ENCODE measurements at regions not wholly inside any gene's neighbourhood (a gene's known extent, or its start where the extent isn't known, plus 50 kb on each side); places are given as distances from the start of the nearest gene placed in this dataset.
A peak's percentile ranks its signal among the peaks of the same experiment; 100 is the strongest.

DNA sequence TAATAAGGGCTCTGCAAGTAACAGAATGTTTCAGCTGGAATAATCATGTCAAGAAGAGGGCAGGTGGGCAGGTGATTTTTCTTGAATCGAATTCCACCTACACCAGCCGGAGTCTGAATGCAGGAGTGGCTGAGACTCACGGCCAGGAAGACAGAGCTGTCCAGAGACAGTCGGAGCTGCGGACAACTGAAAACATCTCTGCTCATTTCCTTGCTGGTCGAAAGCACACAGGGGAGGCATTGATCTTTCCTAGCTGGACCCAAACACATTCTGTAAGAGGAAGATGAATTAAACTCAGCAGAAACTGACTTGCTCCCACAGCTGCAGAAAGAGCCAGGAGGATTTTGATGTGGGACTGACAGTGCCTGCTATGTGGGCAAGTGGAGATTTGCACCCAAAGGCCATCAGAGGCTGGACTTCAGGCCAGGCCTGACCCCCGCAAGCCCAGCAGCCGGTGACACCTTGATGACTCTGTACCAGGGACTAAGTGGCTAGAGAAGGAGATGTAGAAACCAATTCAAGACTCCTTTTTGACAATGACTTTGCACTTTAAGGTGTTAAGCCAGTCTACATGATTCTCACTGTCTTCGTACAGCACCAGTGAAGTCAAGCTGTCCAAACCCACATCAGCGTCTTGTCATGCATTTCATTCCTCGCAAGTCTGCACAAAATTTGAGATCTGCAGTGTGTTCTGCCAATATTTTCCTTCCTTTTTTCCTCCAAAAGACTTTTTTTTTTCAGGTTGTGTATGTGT, 169.4 kb downstream of the TEX36 start:
- no peak for DNase-seq (ENCODE audit: low read depth)
- Histone ChIP-seq H3K4me1 (ENCODE audit: control insufficient read depth, insufficient read depth, low read length) (no peaks in the 10 kb centered on the region), H3K9me3 (ENCODE audit: control insufficient read depth, low read length) (no peaks in the 10 kb centered on the region), H3K27me3 (replicated peaks; ENCODE audit: control insufficient read depth, insufficient read depth, low read length) (peaks cover 29% of the 10 kb centered on the region), H3K36me3 (ENCODE audit: control insufficient read depth, insufficient read depth, low read length, severe bottlenecking) (no peaks in the 10 kb centered on the region), H3K4me3 (ENCODE audit: low read length) (no peak overlapping the region), H3K9ac (ENCODE audit: low read length) (no peak overlapping the region)

DNA sequence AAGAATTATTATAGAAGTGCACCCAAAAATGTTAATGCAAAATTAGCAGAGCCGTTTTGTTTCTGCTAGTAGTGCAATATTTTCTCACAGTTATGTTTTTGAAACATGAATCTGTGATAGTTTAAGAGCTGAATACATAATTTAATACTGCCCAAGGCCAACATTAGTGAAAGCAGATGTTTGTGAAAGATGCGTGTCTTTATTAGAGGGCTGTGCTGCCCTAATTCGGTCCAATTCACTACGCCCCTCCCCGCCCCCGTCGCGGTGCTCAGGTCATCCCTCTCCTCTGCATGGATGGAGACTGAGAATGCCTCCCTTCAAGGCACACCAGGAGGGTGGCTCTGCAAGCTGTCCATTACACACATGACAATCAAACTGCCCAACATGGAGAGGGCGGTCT, 172.0 kb downstream of the TEX36 start:
- Histone ChIP-seq H3K4me1 (ENCODE audit: control insufficient read depth, insufficient read depth, low read length) (no peaks in the 10 kb centered on the region), H3K4me3 (ENCODE audit: low read length) (no peak overlapping the region), H3K9me3 (ENCODE audit: control insufficient read depth, low read length) (no peaks in the 10 kb centered on the region), H3K9ac (ENCODE audit: low read length) (no peak overlapping the region), H3K27me3 (replicated peaks; ENCODE audit: control insufficient read depth, insufficient read depth, low read length) (peaks cover 29% of the 10 kb centered on the region), H3K36me3 (ENCODE audit: control insufficient read depth, insufficient read depth, low read length, severe bottlenecking) (no peaks in the 10 kb centered on the region)
- peak; percentile 1 for DNase-seq (ENCODE audit: low read depth)

DNA sequence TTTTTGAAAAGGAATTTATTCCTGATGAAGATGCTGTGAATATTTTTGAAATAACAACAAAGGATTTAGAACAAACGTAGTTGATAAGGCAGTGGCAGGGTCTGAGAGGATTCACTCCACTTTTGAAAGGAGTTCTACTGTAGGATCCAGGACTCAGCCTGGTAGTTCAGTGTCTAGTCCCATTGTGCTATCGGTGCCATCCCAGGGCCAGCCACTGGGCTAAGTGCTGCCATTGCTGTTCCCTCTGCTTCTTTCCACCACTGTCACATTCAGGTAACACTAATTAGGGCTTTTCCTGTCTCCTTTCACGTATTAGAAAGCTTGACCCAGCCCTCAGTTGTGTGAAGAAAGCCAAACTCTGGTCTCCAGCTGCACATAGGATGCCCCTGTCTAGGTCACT, 177.3 kb downstream of the TEX36 start:
- Histone ChIP-seq H3K9ac (ENCODE audit: low read length) (no peak overlapping the region), H3K4me3 (ENCODE audit: low read length) (no peak overlapping the region), H3K27me3 (replicated peaks; ENCODE audit: control insufficient read depth, insufficient read depth, low read length) (peaks cover 10% of the 10 kb centered on the region), H3K4me1 (ENCODE audit: control insufficient read depth, insufficient read depth, low read length) (no peaks in the 10 kb centered on the region), H3K36me3 (ENCODE audit: control insufficient read depth, insufficient read depth, low read length, severe bottlenecking) (no peaks in the 10 kb centered on the region), H3K9me3 (ENCODE audit: control insufficient read depth, low read length) (peaks cover 9% of the 10 kb centered on the region)
- no peak for DNase-seq (ENCODE audit: low read depth)

DNA sequence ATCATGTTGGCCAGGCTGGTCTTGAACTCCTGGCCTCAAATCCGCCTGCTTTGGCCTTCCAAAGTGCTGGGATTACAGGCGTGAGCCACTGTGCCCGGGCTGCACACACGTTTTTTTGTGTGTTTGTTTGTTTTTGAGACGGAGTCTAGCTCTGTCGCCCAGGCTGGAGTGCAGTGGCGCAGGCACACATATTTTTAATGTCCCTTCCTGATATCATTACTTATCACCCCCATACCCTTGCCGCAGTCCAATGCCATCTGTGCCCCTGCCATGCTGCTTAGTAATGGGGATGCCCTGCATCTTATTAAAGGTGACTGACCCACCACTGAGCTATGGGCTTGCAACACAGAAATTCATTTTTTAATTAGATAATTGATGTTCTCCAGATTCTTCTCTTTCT, 180.7 kb downstream of the TEX36 start:
- Histone ChIP-seq H3K9ac (ENCODE audit: low read length) (no peak overlapping the region), H3K9me3 (ENCODE audit: control insufficient read depth, low read length) (peaks cover 9% of the 10 kb centered on the region), H3K36me3 (ENCODE audit: control insufficient read depth, insufficient read depth, low read length, severe bottlenecking) (no peaks in the 10 kb centered on the region), H3K27me3 (replicated peaks; ENCODE audit: control insufficient read depth, insufficient read depth, low read length) (peaks cover 6% of the 10 kb centered on the region), H3K4me3 (ENCODE audit: low read length) (no peak overlapping the region), H3K4me1 (ENCODE audit: control insufficient read depth, insufficient read depth, low read length) (no peaks in the 10 kb centered on the region)
- no peak for DNase-seq (ENCODE audit: low read depth)

DNA sequence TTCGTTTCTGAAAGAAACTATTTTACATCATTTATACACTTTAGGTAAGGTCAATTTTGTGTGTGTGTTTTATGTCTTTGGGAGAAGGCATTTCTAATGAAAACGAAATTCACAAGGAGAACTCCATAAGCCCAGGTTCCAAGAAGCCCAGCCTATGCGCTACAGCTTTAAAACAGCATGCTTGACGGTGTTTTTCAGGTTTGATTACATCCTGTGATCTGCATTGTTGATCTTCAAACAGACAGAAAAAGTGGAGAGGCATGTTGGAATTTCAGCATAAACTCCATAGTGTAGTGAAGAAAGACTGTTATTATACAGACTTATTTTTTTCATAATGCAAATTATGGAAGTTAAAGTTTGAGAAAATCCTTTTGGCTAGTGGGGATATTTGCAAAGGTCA, 187.6 kb downstream of the TEX36 start:
- no peak for DNase-seq (ENCODE audit: low read depth)
- Histone ChIP-seq H3K27me3 (replicated peaks; ENCODE audit: control insufficient read depth, insufficient read depth, low read length) (peaks cover 7% of the 10 kb centered on the region), H3K9me3 (ENCODE audit: control insufficient read depth, low read length) (no peaks in the 10 kb centered on the region), H3K4me1 (ENCODE audit: control insufficient read depth, insufficient read depth, low read length) (peaks cover 12% of the 10 kb centered on the region), H3K4me3 (ENCODE audit: low read length) (no peak overlapping the region), H3K36me3 (ENCODE audit: control insufficient read depth, insufficient read depth, low read length, severe bottlenecking) (no peaks in the 10 kb centered on the region), H3K9ac (ENCODE audit: low read length) (no peak overlapping the region)

DNA sequence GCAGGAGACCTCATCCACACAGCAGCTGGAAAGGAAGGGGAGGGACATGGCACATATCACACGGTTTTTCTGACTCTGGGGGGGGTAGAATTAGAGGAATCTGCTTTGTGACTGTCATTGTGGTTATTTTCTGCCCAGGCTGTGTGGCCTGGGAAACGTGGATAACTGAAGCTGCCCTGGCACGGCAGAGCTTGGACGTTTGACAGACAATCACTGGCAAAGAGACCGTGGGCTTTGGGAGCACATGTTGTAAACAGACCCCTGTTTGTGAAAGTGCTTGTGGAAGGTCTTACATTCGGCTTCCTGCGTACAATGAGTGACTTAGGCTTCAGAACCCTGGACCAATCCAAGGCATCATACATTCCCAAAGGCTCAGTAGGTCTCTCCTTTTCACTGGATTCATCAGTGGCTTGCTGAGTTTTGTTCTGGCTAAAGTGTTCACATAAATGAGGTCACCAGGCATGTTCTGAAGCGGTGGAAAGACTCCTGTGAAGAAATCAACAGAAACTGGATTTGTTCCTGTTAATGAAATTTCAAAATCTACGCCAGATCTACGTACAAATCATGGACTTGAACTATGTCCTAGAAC, 188.2 kb downstream of the TEX36 start:
- no peak for DNase-seq (ENCODE audit: low read depth)
- no peak overlapping the region for H3K4me3 ChIP-seq (ENCODE audit: low read length)
- peaks cover 12% of the 10 kb centered on the region for H3K4me1 ChIP-seq (ENCODE audit: control insufficient read depth, insufficient read depth, low read length)
- no peaks in the 10 kb centered on the region for H3K9me3 ChIP-seq (ENCODE audit: control insufficient read depth, low read length)
- H3K9ac ChIP-seq (ENCODE audit: low read length): peak overlapping the region; percentile 48
- peaks cover 6% of the 10 kb centered on the region for H3K27me3 ChIP-seq (replicated peaks; ENCODE audit: control insufficient read depth, insufficient read depth, low read length)
- no peaks in the 10 kb centered on the region for H3K36me3 ChIP-seq (ENCODE audit: control insufficient read depth, insufficient read depth, low read length, severe bottlenecking)

DNA sequence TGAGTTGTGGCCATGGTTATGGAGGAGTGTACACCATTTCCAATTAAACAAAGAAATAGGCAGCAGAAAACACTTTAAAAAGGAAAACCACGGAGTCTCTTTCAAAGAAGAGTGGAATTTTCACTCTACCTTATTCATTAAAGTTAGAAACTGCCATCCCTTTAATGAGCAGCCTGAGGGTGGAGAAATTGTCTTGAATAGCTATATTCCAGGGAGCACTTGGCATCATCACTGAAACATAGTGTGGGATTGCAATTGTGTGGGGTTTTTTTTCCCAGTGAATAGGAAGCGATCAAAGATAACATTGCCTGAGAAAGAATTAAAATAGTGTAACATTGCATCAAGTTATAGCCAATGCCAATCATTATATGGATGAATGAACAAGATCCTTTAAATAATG, 191.6 kb downstream of the TEX36 start:
- no peak overlapping the region for H3K4me3 ChIP-seq (ENCODE audit: low read length)
- no peaks in the 10 kb centered on the region for H3K9me3 ChIP-seq (ENCODE audit: control insufficient read depth, low read length)
- peaks cover 12% of the 10 kb centered on the region for H3K4me1 ChIP-seq (ENCODE audit: control insufficient read depth, insufficient read depth, low read length)
- DNase-seq (ENCODE audit: low read depth): no peak
- H3K9ac ChIP-seq (ENCODE audit: low read length): no peak overlapping the region
- peaks cover 11% of the 10 kb centered on the region for H3K27me3 ChIP-seq (replicated peaks; ENCODE audit: control insufficient read depth, insufficient read depth, low read length)
- no peaks in the 10 kb centered on the region for H3K36me3 ChIP-seq (ENCODE audit: control insufficient read depth, insufficient read depth, low read length, severe bottlenecking)

DNA sequence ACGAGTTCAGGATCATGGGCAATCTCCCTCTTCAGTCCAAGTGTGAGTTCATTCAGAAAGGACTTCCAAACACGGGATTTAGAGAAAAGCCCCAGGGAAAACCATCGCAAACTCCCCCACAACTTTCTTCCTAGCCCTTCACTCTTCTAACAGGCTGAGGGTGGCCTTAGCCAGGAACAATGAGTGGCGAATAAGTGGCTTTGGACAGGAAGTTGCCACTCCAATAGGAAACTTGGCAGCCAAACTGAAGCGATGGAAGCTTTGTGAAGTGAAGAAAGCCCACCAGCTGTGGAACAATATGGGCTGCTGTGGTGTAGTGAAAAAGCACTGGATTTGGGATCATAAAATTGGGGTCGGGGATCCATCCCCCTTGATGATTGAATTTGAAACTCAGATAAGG, 193.2 kb downstream of the TEX36 start:
- H3K9ac ChIP-seq (ENCODE audit: low read length): no peak overlapping the region
- no peak overlapping the region for H3K4me3 ChIP-seq (ENCODE audit: low read length)
- no peaks in the 10 kb centered on the region for H3K36me3 ChIP-seq (ENCODE audit: control insufficient read depth, insufficient read depth, low read length, severe bottlenecking)
- peaks cover 11% of the 10 kb centered on the region for H3K27me3 ChIP-seq (replicated peaks; ENCODE audit: control insufficient read depth, insufficient read depth, low read length)
- H3K4me1 ChIP-seq (ENCODE audit: control insufficient read depth, insufficient read depth, low read length): peaks cover 7% of the 10 kb centered on the region
- H3K9me3 ChIP-seq (ENCODE audit: control insufficient read depth, low read length): no peaks in the 10 kb centered on the region
- DNase-seq (ENCODE audit: low read depth): no peak

DNA sequence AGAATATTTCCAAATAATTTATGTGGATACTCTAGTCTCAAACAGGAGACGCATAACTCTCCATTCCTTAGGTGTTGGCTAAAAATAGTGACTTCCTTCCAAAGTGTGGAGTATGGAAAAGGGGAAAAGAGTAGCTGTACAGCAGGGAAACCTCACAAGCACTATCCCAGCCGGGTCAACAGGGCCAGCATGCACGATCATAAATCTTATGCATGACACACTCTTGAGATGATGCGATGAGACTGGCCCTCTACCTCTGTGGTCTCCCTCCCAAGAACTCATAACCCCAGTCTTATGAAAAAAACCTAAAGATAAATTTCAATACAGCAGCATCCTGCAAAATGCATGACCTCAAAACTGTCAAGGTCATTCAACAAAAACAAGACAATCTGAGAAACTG, 197.3 kb downstream of the TEX36 start:
- Histone ChIP-seq H3K4me3 (ENCODE audit: low read length) (no peak overlapping the region), H3K9me3 (ENCODE audit: control insufficient read depth, low read length) (no peaks in the 10 kb centered on the region), H3K4me1 (ENCODE audit: control insufficient read depth, insufficient read depth, low read length) (peaks cover 7% of the 10 kb centered on the region), H3K27me3 (replicated peaks; ENCODE audit: control insufficient read depth, insufficient read depth, low read length) (peaks cover 7% of the 10 kb centered on the region), H3K36me3 (ENCODE audit: control insufficient read depth, insufficient read depth, low read length, severe bottlenecking) (no peaks in the 10 kb centered on the region), H3K9ac (ENCODE audit: low read length) (no peak overlapping the region)
- no peak for DNase-seq (ENCODE audit: low read depth)

DNA sequence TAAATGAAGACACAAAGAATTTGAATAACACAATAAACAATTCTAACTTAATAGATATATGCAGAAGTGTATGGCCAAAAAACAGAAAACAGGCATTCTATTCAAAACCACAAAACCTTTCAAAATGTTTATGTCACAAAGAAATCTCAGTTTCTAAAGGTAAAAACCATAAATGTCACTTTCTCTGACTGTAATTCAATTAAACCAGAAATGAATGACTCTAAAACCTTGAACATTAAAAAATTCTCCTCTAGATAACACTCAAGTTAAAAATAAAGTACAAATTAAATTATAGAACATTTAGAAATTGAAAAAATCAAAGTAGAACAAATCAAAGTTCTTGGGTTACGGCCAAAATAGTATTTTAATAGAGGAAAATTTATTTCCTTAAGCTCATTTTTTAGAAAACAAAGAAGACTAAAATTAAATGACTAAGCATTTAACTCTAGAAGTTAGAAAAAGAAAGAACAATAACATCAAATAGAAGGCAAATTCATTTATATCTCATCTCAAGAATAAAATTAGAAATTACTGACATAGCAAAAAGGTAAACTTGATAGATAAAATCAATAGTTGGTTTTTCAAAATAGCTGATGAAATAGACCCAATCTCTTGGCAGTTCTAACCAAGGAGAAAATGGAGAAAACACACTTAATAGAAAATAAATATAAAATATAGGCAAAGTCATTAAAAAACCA, 198.8 kb downstream of the TEX36 start:
- no peaks in the 10 kb centered on the region for H3K27me3 ChIP-seq (replicated peaks; ENCODE audit: control insufficient read depth, insufficient read depth, low read length)
- no peaks in the 10 kb centered on the region for H3K36me3 ChIP-seq (ENCODE audit: control insufficient read depth, insufficient read depth, low read length, severe bottlenecking)
- H3K9ac ChIP-seq (ENCODE audit: low read length): no peak overlapping the region
- H3K9me3 ChIP-seq (ENCODE audit: control insufficient read depth, low read length): no peaks in the 10 kb centered on the region
- peaks cover 7% of the 10 kb centered on the region for H3K4me1 ChIP-seq (ENCODE audit: control insufficient read depth, insufficient read depth, low read length)
- H3K4me3 ChIP-seq (ENCODE audit: low read length): no peak overlapping the region
- DNase-seq (ENCODE audit: low read depth): no peak

DNA sequence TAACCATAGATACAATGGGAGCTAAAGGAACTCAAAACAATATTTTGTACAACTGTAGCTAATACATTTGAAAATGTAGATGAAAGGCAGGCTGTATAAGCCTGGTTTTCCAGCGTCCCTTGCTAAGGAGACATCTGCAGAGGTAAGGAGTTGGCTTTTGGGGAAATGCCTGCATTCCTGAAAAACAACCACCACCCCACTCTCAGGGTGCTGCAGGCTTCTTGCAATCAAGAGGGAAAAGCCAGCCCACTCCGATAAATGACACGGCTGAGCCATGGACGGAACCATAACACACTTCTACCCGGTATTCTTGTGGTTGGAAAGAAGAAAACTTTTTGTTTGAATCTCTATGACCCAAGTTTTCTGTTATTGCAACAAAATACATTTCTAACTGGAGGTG, 200.3 kb downstream of the TEX36 start:
- Histone ChIP-seq H3K9ac (ENCODE audit: low read length) (no peak overlapping the region), H3K27me3 (replicated peaks; ENCODE audit: control insufficient read depth, insufficient read depth, low read length) (no peaks in the 10 kb centered on the region), H3K9me3 (ENCODE audit: control insufficient read depth, low read length) (no peaks in the 10 kb centered on the region), H3K4me3 (ENCODE audit: low read length) (peak overlapping the region; percentile 16), H3K4me1 (ENCODE audit: control insufficient read depth, insufficient read depth, low read length) (peaks cover 7% of the 10 kb centered on the region), H3K36me3 (ENCODE audit: control insufficient read depth, insufficient read depth, low read length, severe bottlenecking) (no peaks in the 10 kb centered on the region)
- no peak for DNase-seq (ENCODE audit: low read depth)
